GM18861 (cell line): ENCODE measurements at regions not wholly inside any gene's neighbourhood (a gene's known extent, or its start where the extent isn't known, plus 50 kb on each side); places are given as distances from the start of the nearest gene placed in this dataset.

Experiments
- ATAC-seq: cut with Tn5 transposase; IDR thresholded peaks from one replicate; pipeline ENCODE4 v1.9.1; 2021; ENCODE audit not compliant: unreplicated experiment

DNA sequence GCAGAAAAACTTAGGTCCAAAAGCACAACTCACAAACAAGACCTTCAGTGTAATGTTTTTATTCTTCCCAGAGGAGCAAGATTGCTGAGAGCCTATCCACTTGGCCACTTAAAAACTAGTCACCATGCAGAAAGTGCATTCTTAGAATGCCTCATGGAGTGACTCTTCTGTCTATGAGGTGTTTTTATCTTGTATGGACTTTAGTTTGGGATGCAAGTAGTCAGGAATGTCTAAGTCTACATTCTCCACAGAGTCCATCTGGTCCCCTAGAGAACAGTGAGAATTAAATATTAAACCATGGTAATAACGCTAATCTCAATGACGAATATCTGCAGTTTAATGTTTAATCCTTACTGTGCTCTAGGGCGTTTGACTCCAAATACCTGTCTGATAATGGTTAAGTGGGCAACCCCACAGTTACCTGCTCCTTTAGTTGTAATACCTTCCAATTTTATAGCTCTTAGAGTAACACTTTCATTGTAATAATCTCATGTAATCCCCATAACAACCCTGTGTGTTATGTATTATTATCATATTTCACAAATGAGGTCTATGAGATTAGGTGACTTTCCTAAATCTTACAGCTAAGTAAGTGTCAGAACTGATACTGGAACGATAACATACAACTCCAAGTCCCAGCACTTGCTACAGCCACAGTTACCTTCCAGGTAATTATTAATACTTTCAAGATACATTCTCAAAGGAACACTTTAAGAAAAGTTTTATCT is 235.6 kb upstream of the JADE1 start:
- ATAC-seq, result no peak

DNA sequence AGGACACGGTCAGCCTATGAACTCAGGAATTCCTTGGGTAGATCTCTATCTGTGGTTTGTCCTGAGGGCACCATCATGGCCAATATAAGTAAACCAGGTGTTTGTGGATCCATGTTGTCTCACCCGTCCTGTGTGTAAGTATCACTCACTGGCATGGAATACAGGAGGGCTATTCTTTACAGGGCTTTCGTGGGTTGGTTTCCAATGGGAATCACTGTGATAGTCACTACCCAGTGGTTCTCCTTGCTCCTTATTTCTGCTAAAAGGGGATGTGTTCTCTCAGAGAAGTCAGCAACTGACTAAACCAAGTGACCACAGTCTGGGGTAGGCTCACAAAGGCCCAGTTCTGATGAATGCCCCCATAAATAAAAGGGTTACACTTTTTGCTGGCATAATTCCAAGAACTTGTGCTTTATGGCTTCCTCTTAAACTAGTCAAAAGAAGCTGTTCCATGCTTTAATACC is 236.7 kb upstream of the JADE1 start:
- ATAC-seq, result no peak

DNA sequence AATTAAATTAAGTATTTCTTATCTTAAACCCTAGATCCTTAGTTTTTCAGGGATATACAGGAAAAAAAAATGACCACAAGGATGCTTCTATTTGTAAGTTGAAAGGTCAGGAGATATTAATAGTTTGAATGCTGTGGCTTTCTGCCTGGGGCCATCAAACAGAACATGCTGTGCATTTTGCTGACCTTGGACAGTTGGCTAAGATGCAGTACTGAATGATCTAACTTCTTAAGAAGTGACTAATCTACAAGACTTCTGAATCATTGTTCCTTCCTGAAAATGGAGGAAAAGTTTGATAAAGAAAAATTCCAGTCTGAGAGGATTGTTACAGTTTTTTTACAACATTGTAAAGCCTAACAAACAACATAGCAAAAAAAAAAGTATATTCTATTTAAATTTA is 237.8 kb upstream of the JADE1 start:
- no peak for ATAC-seq

DNA sequence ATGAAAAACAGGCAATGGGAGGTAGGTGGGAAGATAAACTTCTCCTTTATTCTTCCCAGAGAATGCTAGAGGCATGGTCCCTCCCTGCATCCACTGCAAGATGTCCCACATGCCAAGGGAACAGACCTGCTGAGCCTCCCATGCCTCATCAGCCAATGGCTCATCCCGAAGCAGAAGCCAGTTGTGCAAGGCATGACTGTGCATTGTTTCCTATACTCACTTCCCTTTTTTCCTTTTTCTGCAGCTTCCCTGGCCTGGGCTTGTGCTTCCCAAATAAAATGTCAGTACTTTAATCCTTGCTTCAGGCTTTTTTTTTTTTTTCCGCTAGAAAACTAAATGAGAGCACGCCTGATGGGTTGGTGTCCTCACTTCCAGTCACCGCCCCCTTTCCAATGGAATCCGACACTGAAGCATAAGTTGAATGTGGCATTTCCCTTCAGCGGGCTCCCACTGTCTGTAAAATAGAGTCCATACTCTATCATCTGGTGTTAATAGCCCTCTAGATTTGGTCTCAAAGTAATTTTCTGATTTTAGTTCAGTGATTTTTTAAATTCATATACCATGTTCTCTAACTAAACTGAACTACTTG is 239.0 kb upstream of the JADE1 start:
- ATAC-seq, result no peak

DNA sequence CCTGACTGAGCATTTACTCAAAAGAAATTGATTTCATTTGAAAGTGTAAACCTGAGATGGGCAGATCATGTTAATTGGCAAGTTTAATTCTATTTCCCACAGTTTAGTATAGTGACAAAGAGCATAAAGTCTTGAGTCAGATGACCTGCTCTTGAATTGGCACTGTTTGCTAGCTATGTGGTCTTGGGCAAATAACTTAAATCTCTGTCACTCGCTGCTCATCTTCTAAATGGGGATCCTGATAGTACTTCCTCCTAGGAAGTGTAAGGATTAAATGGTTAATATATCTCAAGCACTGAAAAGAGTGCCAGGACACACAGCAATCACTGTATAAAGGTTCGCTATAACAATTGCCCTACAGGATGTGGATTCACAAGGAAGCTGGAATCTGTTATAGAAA is 242.8 kb upstream of the JADE1 start:
- ATAC-seq, result no peak

DNA sequence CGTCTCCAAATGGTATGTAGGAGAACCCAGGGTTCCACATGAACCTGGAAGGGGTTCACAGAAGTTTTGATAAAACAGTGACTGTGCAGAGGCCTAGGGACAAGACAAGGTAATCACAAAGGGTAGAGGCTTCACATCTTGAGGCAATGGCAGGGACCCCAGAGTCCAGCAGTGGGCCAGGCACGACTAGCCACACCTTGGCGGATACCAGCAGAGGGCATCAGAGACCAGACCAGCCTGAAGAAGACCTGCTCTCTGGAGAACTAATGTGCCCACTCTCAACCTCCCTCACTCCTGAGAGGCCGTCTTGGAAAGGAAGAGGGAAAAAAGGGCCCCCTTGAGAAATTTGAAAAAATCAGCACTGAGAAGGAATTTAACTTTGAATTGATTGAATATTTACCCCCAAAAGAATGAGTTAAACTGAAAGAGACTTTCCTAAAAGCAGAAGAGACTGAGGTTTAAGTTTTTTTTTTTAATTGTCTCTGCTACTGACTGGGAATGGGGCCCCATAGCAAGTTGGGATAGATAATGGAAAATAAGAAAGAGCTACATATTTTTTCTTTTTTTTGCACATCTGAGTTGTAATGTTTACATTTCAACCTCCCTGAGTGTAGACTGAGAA is 243.8 kb upstream of the JADE1 start:
- ATAC-seq, result no peak

DNA sequence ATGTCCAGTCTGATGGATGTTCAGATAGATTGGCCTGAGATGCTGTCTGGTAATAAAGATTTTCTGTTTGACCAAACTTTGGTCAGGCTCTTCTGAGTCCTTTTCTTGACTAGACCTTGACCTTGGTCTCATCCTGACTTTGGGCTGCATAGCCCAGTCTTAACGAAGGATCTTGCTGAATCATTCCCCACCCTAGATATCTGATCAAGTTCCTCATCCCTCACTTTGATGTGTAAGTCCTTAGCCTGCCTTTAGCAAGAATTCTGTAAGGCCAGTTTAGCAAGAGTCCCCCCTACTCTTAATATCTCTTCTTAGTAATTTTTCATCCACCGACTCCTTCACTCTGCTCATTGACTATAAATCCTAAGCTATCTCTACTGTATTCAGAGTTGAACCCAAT is 244.4 kb upstream of the JADE1 start:
- ATAC-seq, result no peak

DNA sequence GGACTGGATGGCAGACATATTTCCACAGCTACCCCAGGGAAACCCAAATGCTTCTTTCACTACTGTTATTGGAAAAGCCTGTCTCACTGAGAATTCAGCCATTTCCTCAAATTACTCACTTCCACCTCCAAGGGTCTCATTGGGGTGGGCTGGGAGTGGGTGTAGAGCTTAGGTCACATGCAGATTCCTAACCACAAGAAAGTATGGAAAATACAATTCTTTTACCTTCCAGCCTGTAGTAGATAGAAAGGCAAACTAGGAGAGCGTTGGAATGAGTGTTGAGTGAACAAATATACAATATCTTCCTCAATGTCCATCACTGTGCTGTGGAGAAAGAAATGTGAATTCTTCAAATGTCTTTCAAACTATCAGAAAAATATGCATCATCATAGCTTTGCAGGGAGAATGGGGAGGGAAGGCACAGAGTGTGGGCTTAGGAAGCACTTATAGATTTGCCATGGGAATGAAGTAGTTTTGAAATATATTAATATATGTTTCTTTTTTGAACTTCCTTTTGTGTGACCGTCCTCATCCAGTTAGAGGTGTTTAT is 245.3 kb upstream of the JADE1 start:
- no peak for ATAC-seq

DNA sequence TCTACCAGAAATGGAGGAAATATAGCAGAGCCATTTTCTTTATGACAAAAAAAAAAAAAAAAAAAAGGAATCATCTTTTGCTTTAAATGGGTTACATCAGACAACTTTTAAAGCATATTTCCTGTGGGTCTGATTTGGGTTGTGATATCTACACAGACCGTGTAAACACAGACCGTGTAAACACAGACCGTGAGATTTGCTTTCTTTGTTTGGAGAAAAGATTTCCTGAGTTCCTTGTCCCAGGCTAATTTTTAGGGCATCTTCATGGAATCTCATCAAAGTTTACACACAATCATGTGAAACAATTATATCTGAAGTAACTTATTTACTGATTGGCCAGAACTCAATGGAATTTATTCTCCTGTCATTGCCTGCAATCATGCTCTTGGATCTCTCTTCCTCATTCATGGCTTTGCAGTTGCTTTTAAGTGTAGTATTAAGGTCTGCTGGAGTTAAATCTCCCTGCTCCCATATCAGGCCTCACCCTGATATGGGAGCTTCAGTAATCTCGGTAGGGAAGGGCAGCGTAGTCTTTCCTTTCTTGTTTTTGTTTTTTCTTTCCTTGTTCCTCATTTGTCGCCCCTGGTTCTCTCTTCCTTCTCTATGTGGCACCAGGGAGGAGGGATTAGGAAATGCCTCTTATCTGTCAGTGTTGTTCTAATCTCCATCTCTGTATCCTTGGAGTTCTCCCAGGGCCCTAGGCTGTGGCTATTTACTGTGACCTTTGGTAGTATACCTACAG is 248.6 kb upstream of the JADE1 start:
- no peak for ATAC-seq

DNA sequence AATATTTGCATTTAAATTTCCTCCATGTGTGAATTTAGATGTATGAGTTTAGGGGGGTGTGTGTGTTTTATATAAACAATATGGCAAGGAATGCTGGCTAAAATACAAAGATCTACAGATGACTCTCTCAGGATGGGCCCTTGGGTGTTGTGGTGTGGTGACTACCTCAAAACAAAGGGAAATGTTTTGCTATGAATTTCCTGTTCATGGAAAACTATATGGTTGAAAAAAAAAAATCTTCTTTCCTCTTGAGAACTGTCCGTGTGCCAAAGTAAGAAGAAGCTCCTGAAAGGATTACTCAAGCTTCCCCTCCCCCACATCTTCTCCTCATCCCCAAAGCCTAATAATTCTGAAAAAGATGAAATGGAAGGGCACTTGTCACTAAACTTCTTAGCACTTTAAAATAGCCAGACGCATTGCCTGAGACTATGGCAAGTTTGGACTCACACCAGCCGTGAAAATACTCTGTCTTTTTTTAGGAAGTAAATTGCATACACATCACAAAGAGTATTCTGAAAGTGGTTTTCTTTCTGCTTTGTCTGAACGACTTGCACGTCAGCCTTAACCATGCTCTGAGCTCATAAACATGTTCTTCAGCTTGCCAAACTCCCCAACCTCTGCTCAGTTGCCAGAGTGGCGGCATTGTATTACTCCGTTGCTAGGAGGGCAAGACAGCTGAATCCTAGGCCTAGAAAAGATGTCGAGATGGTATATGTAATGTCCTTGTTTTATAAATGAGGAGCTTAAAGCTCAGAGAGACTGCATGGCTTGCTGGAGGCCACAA is 250.4 kb upstream of the JADE1 start:
- no peak for ATAC-seq

DNA sequence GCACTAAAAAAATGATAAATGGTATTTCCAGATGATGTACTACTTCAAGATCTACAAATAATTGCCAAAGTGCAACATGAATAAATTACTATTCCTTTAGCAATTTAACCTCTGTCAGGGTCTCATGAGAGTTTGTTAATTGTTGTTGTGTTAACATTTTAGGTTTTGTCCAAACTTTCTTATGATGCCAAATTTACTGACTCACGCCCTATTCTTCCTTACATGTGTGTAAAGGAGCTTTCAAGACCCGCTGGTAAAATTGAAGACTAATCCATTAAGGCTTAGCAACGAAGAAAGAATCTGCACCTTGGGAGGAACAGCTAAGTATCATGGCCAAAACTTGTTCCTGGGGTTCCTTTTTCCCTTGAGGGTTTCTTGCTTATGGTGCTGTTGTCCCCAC is 252.7 kb upstream of the JADE1 start:
- ATAC-seq, result no peak

DNA sequence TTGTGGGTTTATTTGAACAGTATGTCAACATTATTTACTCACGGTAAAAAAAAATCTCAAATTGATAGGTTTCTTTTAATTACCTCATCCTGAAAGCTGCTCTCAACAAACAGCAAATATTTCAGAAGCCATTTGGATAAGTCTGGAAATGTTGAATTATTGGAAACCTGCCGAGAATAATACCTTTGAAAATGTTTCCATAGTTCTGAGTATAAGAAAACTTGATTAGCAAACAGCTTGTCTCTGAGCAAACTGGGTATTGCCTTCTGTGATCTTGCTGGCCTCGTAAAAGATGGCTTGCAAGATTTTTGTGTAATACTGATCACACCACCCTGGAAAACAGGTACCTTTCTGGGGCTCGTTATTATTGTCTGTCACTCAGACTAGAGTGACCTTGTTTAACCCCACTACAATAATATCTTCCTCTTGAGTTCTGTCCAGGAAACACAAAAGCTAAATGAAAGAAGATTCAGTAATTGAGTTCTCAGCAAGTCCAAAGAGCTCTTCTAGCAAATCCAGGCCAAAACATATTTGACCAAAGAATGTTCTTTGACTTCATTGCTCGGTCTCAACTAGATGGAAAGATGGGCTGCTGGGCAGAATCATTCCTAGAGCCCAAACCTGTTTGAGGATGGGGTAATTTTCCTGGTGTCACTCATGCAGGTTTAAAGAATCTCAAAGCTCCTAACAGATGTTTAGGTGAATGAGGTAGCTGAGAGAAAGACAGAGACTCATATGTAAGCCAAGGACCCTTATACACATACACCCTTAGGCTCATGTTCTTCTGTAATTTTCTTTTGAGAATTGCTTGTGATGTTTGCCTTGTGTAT is 255.6 kb upstream of the JADE1 start:
- no peak for ATAC-seq

DNA sequence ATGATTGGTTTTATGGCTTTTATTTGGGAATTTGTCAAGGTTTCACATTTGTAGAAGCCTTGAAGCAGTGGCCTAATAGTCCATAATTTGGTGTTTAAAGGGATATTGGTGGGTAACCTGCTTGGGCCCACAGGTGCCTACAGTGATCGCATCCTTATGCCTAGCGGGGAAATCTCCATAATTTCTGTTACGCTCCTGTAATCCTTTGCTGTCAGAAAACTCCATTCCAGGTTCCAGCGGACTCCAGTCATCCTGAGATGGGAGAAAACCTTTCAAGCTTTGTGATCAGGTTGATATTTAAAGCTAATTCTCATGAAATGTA is 257.0 kb upstream of the JADE1 start:
- no peak for ATAC-seq

DNA sequence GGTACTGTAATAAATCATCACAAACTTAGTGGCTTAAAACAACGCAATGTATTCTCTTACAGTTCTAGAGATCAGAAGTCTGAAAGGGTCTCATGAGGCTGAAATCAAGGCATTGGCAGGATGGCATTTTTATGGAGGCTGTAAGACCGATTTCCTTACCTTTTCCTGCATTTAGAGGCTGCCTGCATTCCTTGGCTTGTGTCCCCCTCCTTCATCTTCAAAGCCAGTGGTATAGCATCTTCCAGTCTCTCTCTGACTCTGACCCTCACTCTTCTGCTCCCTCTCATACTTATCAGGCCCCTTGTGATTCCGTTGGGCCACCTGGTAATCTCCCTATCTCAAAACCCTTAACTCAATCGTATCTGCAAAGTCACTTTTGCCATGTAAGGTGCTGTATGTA is 258.2 kb upstream of the JADE1 start:
- ATAC-seq, result no peak

DNA sequence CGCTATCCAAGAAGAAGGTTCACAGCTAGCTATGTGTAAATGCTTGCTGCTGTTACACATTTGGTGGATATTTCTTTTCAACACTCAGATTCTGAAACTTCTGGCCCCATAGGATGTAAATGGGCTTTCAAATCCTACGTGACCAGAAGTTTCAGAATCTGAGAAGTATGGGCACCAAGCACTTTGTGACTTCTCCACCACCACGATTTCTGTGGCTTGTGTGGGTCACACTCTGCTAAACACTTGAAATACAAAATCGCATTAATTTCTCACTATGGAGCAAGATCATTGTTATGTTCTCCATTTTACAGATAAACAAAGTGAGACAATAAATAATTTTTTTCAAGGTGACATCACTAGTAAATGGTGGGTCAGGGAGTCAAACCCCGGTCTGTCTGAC is 259.4 kb upstream of the JADE1 start:
- ATAC-seq, result peak; percentile 43

DNA sequence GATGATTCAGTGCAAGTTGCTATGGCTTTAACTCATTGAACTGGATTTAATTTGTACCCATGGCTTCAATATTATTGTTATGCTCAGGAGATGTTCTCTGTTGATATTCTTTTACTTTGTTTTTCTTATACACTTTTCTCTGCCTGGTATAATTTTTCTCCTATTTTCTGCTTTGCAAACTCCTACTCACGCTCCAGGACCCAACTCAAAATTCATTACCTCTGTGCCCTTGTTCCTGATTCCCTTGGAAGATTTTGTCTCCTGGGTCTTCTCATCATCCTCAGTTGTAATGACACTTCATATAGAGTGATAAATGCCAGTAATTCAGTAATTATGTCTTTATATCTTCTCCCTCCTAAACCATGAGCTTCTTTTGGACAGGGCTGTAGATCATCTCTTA is 259.9 kb upstream of the JADE1 start:
- no peak for ATAC-seq

DNA sequence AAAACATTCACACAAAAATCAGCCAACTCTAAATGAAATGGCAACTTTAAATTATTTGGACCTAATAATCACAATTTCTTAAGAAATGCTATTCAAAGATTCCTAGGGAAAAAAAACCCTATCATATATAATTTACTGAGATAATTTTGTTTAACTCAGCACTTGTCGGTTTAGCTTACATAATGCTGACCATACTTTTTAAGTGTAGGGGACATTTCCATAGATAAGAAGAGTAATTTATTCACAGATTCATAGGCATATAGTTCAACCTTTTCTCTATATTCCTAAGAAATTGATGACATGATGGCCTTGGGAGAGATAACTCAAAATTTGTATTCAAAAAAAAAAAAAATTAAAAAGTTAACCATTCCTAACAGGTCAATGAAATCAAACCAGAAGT is 260.8 kb upstream of the PGRMC2 start:
- no peak for ATAC-seq

DNA sequence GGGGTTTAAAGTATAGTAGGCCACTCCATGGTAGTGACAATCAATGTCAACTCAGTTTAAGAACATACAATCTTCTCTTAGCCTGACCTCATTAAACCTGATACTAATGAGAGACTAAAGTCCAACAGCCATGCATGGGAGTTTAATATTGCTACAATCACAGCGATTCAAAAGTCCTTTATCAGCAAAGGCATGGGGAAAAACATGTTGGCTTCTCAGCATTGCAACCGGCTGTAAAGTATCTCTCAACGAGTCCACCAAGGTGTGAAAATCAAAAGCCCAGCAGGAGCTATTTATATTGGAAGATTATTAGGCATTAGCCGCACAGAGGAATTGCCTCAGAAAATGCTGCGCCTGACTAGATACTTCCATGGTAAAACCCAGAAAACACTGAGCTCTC is 256.7 kb upstream of the PGRMC2 start:
- no peak for ATAC-seq

DNA sequence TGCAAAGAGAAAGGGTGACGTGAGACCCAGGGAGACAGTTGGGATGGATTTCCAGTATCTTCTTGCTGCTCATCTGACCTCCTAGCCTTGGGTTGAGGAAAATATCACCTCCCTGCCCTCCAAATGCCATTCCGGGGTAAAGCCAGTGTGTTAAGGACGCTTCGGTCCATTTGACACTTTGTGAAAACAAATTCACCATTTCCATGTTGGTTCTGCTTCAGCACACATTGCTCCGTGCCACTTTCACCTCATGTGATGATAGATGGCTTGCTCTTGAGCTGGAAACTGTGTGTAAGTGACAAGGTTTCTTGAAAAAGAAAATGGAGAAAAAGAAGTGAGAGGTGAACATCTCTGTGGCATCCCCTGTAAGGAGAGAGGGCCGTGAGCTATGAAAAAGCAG is 256.1 kb upstream of the PGRMC2 start:
- ATAC-seq, result no peak

DNA sequence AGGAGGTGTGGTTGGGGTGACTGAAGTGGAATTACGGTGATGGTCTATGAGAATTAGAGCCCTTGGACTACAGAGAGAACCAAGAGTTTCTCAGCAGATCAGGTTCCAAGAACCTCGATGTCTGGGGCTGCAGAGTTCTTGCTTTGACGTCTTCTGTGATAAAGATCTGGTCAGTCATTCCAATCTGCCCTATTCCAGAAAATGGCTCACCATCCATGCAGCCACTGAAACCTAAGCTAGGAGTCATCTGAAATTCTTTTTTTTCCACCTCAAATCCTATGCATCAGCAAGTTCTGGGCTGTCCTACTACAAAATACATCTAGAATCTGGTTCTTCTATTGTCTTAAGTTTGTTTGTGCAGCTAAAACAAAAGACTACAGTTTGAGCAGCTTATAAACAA is 254.4 kb upstream of the PGRMC2 start:
- ATAC-seq, result no peak
